ENCODE measurements at regions not wholly inside any gene's neighbourhood (a gene's known extent, or its start where the extent isn't known, plus 50 kb on each side); places are given as distances from the start of the nearest gene placed in this dataset.

DNA sequence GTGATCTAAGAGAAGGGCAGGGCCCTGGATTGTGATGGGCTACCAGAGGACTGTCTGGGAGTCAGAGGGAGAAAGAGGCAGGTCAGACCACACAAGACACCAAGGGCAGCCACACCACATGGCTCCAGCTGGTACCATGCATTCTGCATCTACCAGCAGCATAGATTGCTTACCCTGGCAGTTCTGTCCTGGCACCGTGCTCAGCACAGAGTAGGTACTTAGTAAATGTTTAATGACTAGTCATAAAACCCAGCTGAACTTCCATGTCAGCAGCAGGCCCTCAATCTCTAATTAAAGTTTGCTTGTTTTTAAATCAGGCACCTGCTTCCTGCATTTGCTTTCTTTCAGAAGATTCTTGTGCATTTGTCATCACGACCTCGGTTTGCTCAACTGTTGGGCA is 77.3 kb upstream of the ATP2B2 start:
- Histone ChIP-seq H3K9me3 (ENCODE audit: insufficient read depth, low read length) (no peaks in the 10 kb centered on the region), H3K9ac (ENCODE audit: low read length) (no peak overlapping the region), H3K79me2 (ENCODE audit: insufficient read depth, low read length) (no peaks in the 10 kb centered on the region), H3K9me2 (replicated peaks; ENCODE audit: insufficient read depth, low read length) (no peaks in the 10 kb centered on the region), H3K27ac (ENCODE audit: low read depth, low read length) (no peak overlapping the region), H3K27me3 (ENCODE audit: low read length) (no peaks in the 10 kb centered on the region), H3K4me3 (ENCODE audit: insufficient read depth, low read length, poor library complexity, severe bottlenecking) (no peak overlapping the region), H3K4me2 (ENCODE audit: low read depth, low read length, poor library complexity, severe bottlenecking) (no peak overlapping the region), H4K20me1 (ENCODE audit: low read depth, low read length) (no peaks in the 10 kb centered on the region), H3F3A (ENCODE audit: insufficient read depth) (no peaks in the 10 kb centered on the region), H3K36me3 (ENCODE audit: low read length) (no peaks in the 10 kb centered on the region), H2AFZ (ENCODE audit: low read depth, low read length, severe bottlenecking) (no peak overlapping the region)
- TF ChIP-seq, protein P1, sequence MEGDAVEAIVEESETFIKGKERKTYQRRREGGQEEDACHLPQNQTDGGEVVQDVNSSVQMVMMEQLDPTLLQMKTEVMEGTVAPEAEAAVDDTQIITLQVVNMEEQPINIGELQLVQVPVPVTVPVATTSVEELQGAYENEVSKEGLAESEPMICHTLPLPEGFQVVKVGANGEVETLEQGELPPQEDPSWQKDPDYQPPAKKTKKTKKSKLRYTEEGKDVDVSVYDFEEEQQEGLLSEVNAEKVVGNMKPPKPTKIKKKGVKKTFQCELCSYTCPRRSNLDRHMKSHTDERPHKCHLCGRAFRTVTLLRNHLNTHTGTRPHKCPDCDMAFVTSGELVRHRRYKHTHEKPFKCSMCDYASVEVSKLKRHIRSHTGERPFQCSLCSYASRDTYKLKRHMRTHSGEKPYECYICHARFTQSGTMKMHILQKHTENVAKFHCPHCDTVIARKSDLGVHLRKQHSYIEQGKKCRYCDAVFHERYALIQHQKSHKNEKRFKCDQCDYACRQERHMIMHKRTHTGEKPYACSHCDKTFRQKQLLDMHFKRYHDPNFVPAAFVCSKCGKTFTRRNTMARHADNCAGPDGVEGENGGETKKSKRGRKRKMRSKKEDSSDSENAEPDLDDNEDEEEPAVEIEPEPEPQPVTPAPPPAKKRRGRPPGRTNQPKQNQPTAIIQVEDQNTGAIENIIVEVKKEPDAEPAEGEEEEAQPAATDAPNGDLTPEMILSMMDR (IDR thresholded peaks at IDR 0.05; ENCODE audit: insufficient read depth, low read length, poor library complexity, severe bottlenecking): no peak
- no peak for TF ChIP-seq EZH2phosphoT487 (conservative IDR thresholded peaks at IDR 0.05; ENCODE audit: low read length)

DNA sequence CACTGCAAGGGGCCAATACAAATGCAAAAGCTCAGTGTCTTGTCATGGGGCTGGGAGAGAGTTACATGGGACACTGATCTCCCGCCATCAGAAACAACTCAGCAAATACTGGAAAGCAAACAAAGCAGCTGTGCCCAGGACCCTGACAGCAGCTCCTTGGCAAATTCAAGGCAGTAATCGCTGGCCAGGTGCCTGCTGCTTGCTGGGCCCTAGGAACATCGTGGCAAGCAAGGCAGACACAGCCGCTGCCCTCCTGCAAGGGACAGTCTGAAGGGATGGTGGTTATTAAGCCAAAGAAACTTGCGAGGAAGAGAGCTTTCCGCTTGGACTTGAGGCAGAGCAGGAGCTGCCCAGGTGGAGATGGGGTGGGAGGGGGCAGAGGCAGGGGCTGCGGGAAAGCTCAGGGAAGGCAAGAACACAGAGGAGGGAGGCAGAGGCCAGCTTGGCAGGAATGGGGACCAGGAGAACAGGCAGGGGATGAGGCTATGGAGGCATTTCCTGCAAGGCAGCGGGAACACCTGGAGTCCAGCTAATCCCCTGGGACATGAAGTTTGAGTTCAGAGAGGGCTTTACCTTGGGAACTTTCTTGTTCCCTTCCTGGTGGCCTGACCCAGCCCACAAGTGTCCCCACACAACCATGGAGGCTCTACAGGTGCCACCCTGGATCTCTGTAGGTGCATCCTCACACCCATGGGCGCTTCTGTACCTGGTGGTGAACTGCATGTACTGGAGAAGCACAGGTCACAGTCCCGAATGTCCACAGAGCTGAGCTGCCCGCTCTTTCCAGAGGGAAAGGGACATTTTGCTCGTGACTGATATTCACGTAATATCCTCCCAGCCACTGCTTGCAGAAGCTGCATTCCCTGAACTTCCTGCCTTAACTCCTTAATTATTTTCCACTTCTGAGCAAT is 78.7 kb upstream of the ATP2B2 start:
- Histone ChIP-seq H3F3A (ENCODE audit: insufficient read depth) (no peaks in the 10 kb centered on the region), H3K4me2 (ENCODE audit: low read depth, low read length, poor library complexity, severe bottlenecking) (no peak overlapping the region), H4K20me1 (ENCODE audit: low read depth, low read length) (no peaks in the 10 kb centered on the region), H3K79me2 (ENCODE audit: insufficient read depth, low read length) (no peaks in the 10 kb centered on the region), H3K36me3 (ENCODE audit: low read length) (no peaks in the 10 kb centered on the region), H3K9me3 (ENCODE audit: insufficient read depth, low read length) (no peaks in the 10 kb centered on the region), H3K9me2 (replicated peaks; ENCODE audit: insufficient read depth, low read length) (no peaks in the 10 kb centered on the region), H3K4me3 (ENCODE audit: insufficient read depth, low read length, poor library complexity, severe bottlenecking) (no peak overlapping the region), H3K9ac (ENCODE audit: low read length) (no peak overlapping the region), H2AFZ (ENCODE audit: low read depth, low read length, severe bottlenecking) (no peak overlapping the region), H3K27me3 (ENCODE audit: low read length) (no peaks in the 10 kb centered on the region), H3K27ac (ENCODE audit: low read depth, low read length) (no peak overlapping the region)
- no peak for TF ChIP-seq EZH2phosphoT487 (conservative IDR thresholded peaks at IDR 0.05; ENCODE audit: low read length)
- TF ChIP-seq, protein P1 (IDR thresholded peaks at IDR 0.05; ENCODE audit: insufficient read depth, low read length, poor library complexity, severe bottlenecking): no peak

DNA sequence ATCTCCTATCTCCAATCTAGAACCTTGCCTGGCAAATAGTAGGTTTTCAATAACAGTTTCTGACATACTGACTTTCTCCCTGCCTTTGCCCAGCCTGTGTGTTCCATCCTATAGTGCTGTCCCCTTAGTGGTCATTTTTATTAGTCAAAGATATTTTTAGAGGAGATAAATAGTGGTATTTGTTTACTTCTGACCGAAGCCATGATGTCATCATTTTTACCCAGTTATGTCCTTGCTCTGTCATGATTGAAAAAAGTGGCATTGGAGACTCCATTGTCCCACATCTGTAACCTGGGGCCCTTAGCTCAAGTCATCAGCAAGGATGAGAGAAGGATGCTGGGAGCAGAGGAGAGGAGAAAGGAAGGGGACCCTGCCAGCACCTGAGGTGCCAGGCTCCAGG is 80.6 kb upstream of the ATP2B2 start:
- Histone ChIP-seq H3K4me3 (ENCODE audit: insufficient read depth, low read length, poor library complexity, severe bottlenecking) (no peak overlapping the region), H3K79me2 (ENCODE audit: insufficient read depth, low read length) (no peaks in the 10 kb centered on the region), H2AFZ (ENCODE audit: low read depth, low read length, severe bottlenecking) (no peak overlapping the region), H3K4me2 (ENCODE audit: low read depth, low read length, poor library complexity, severe bottlenecking) (no peak overlapping the region), H4K20me1 (ENCODE audit: low read depth, low read length) (no peaks in the 10 kb centered on the region), H3K9me2 (replicated peaks; ENCODE audit: insufficient read depth, low read length) (no peaks in the 10 kb centered on the region), H3K27me3 (ENCODE audit: low read length) (no peaks in the 10 kb centered on the region), H3K9me3 (ENCODE audit: insufficient read depth, low read length) (no peaks in the 10 kb centered on the region), H3K36me3 (ENCODE audit: low read length) (no peaks in the 10 kb centered on the region), H3K27ac (ENCODE audit: low read depth, low read length) (no peak overlapping the region), H3F3A (ENCODE audit: insufficient read depth) (no peaks in the 10 kb centered on the region), H3K9ac (ENCODE audit: low read length) (no peak overlapping the region)
- TF ChIP-seq EZH2phosphoT487 (conservative IDR thresholded peaks at IDR 0.05; ENCODE audit: low read length): no peak
- TF ChIP-seq, protein P1 (IDR thresholded peaks at IDR 0.05; ENCODE audit: insufficient read depth, low read length, poor library complexity, severe bottlenecking): no peak

Data from SU-DHL-6 (cell line).